Stimulated activated CD4-positive, alpha-beta T cell treated with anti-CD3 and anti-CD28 coated beads, Interleukin-4, amount 100 ng/mL, for 1 hour (primary cell): ENCODE measurements at regions not wholly inside any gene's neighbourhood (a gene's known extent, or its start where the extent isn't known, plus 50 kb on each side); places are given as distances from the start of the nearest gene placed in this dataset.

Experiments used
- DNase-seq: peaks from one replicate; pipeline ENCODE4 v3.0.0-alpha.2; 2020

- no peak for DNase-seq
Observed at GRCh38 chr9:86893811-86894490, 53.4 kb downstream of the GAS1 start.

GRCh38 chr9:86892576-86892975 is 54.7 kb downstream of the GAS1 start:
- DNase-seq = no peak

- no peak for DNase-seq
Observed at GRCh38 chr9:86891886-86892437, 55.3 kb downstream of the GAS1 start.

GRCh38 chr9:86891091-86891490 is 56.2 kb downstream of the GAS1 start:
- no peak for DNase-seq

- DNase-seq = no peak
Observed at GRCh38 chr9:86885232-86885631, 62.1 kb downstream of the GAS1 start.

GRCh38 chr9:86876621-86877196 is 70.6 kb downstream of the GAS1 start:
- DNase-seq = no peak

- no peak for DNase-seq
Observed at GRCh38 chr9:86868616-86869015, 78.7 kb downstream of the GAS1 start.

- no peak for DNase-seq
Observed at GRCh38 chr9:86867804-86868313, 79.4 kb downstream of the GAS1 start.

- DNase-seq = no peak
Observed at GRCh38 chr9:86865952-86866351, 81.4 kb downstream of the GAS1 start.

- DNase-seq = no peak
Observed at GRCh38 chr9:86860006-86860405, 87.3 kb downstream of the GAS1 start.

- no peak for DNase-seq
Observed at GRCh38 chr9:86859056-86859455, 88.2 kb downstream of the GAS1 start.

- DNase-seq = no peak
Observed at GRCh38 chr9:86858009-86858408, 89.3 kb downstream of the GAS1 start.

- DNase-seq = no peak
Observed at GRCh38 chr9:86856259-86856658, 91.0 kb downstream of the GAS1 start.

- no peak for DNase-seq
Observed at GRCh38 chr9:86854898-86855523, 92.3 kb downstream of the GAS1 start.

GRCh38 chr9:86846656-86847055 is 100.7 kb downstream of the GAS1 start:
- DNase-seq = no peak

- DNase-seq = no peak
Observed at GRCh38 chr9:86843206-86843605, 104.1 kb downstream of the GAS1 start.

- DNase-seq = no peak
Observed at GRCh38 chr9:86842573-86842972, 104.7 kb downstream of the GAS1 start.

GRCh38 chr9:86839522-86839921 is 107.8 kb downstream of the GAS1 start:
- DNase-seq = no peak

GRCh38 chr9:86838519-86839497 is 108.5 kb downstream of the GAS1 start:
- no peak for DNase-seq

- no peak for DNase-seq
Observed at GRCh38 chr9:86837345-86837744, 110.0 kb downstream of the GAS1 start.

- DNase-seq = no peak
Observed at GRCh38 chr9:86836797-86837196, 110.5 kb downstream of the GAS1 start.

GRCh38 chr9:86836266-86836665 is 111.0 kb downstream of the GAS1 start:
- DNase-seq = no peak

- DNase-seq = no peak
Observed at GRCh38 chr9:86830356-86830755, 117.0 kb downstream of the GAS1 start.
